GM23338 (cell line): ENCODE measurements at regions not wholly inside any gene's neighbourhood (a gene's known extent, or its start where the extent isn't known, plus 50 kb on each side); places are given as distances from the start of the nearest gene placed in this dataset.

ENCODE experiments used
- ATAC-seq: fragments of 200-7000 bp; cut with Tn5 transposase; 3 replicates; pipeline ENCODE4 v1.9.1; 2020
- DNase-seq: peaks from one replicate; pipeline ENCODE4 v3.0.0-alpha.2; 2015; ENCODE audit warnings: low spot score
- H2AFZ ChIP-seq: fragments of 200-600 bp; sonication (generic); 2 replicates; pipeline ENCODE4 v1.8.0; 2016; ENCODE audit warnings: antibody characterized with exemption, mild to moderate bottlenecking, moderate library complexity
- H3F3A ChIP-seq: fragments of 200-600 bp; sonication (generic); replicated peaks from 2 replicates; pipeline ENCODE4 v1.8.0; 2017; ENCODE audit warnings: antibody characterized with exemption, mixed run types, low read depth
- H3K27ac ChIP-seq: fragments of 200-600 bp; sonication (generic); 2 replicates; pipeline ENCODE4 v1.6.1; 2016; ENCODE audit warnings: low read depth
- H3K27me3 ChIP-seq: fragments of 200-600 bp; sonication (generic); 2 replicates; pipeline ENCODE4 v1.8.0; 2016; ENCODE audit warnings: mild to moderate bottlenecking, mixed run types, moderate library complexity; ENCODE audit not compliant: insufficient read depth
- H3K36me3 ChIP-seq: fragments of 200-600 bp; sonication (generic); 2 replicates; pipeline ENCODE4 v1.8.0; 2016; ENCODE audit warnings: mild to moderate bottlenecking; ENCODE audit not compliant: insufficient read depth
- H3K4me1 ChIP-seq: fragments of 200-600 bp; sonication (generic); 2 replicates; pipeline ENCODE4 v1.8.0; 2016; ENCODE audit warnings: mild to moderate bottlenecking, moderate library complexity; ENCODE audit not compliant: insufficient read depth
- H3K4me2 ChIP-seq: fragments of 200-600 bp; sonication (generic); 2 replicates; pipeline ENCODE4 v1.7.1; 2017; ENCODE audit warnings: mixed run types
- H3K4me3 ChIP-seq: fragments of 200-600 bp; sonication (generic); 2 replicates; pipeline ENCODE4 v1.6.1; 2016; ENCODE audit warnings: mixed run types
- H3K79me2 ChIP-seq: fragments of 200-600 bp; sonication (generic); replicated peaks from 2 replicates; pipeline ENCODE4 v1.8.0; 2017; ENCODE audit warnings: mild to moderate bottlenecking; ENCODE audit not compliant: insufficient read depth
- H3K9me2 ChIP-seq: fragments of 200-600 bp; sonication (generic); 2 replicates; pipeline ENCODE4 v1.8.0; 2017; ENCODE audit not compliant: insufficient read depth
- H4K20me1 ChIP-seq: fragments of 200-600 bp; sonication (generic); replicated peaks from 2 replicates; pipeline ENCODE4 v1.8.0; 2017; ENCODE audit warnings: mild to moderate bottlenecking; ENCODE audit not compliant: insufficient read depth
- H3K27ac Mint-ChIP-seq: 2 replicates; pipeline ENCODE4 v1.8.0; 2020; ENCODE audit warnings: inconsistent platforms, mild to moderate bottlenecking, moderate library complexity, mixed read lengths
- H3K27me3 Mint-ChIP-seq: 3 replicates; pipeline ENCODE4 v1.8.0; 2022; ENCODE audit warnings: low read depth, mild to moderate bottlenecking, moderate library complexity, mixed read lengths, inconsistent platforms; ENCODE audit not compliant: insufficient read depth, poor library complexity
- H3K36me3 Mint-ChIP-seq: 3 replicates; pipeline ENCODE4 v1.8.0; 2021; ENCODE audit warnings: low read depth, mild to moderate bottlenecking, inconsistent platforms, moderate library complexity, mixed read lengths
- H3K4me1 Mint-ChIP-seq: 3 replicates; pipeline ENCODE4 v1.8.0; 2020; ENCODE audit warnings: mild to moderate bottlenecking, inconsistent platforms, mixed read lengths
- H3K4me3 Mint-ChIP-seq: 3 replicates; pipeline ENCODE4 v1.8.0; 2021; ENCODE audit warnings: moderate library complexity, mild to moderate bottlenecking, inconsistent platforms, mixed read lengths
- H3K9me3 Mint-ChIP-seq: 3 replicates; pipeline ENCODE4 v1.8.0; 2020; ENCODE audit warnings: moderate library complexity, mild to moderate bottlenecking, inconsistent platforms, mixed read lengths
- CREB1 ChIP-seq: fragments of 250-450 bp; sonication (Bioruptor Pico); IDR thresholded peaks from 2 replicates; pipeline ENCODE4 v1.5.0; 2020; ENCODE audit warnings: low read depth, mild to moderate bottlenecking, moderate library complexity
- EZH2phosphoT487 ChIP-seq: fragments of 200-600 bp; sonication (generic); IDR thresholded peaks from one replicate; pipeline ENCODE4 v1.8.1; 2018; ENCODE audit warnings: antibody characterized with exemption; ENCODE audit not compliant: unreplicated experiment
- POLR2AphosphoS5 ChIP-seq: IDR thresholded peaks from 2 replicates; pipeline ENCODE4 v1.6.1; 2016; ENCODE audit warnings: antibody characterized with exemption, low read depth
- STAT1 ChIP-seq: IDR thresholded peaks from one replicate; pipeline ENCODE4 v1.6.1; 2016; ENCODE audit warnings: antibody characterized with exemption; ENCODE audit not compliant: unreplicated experiment
- ZNF114 ChIP-seq: fragments of 250-450 bp; sonication (Bioruptor Pico); IDR thresholded peaks from 2 replicates; pipeline ENCODE4 v1.5.0; 2020; ENCODE audit warnings: mild to moderate bottlenecking, moderate library complexity
- ZNF331 ChIP-seq: fragments of 250-450 bp; sonication (Bioruptor Pico); IDR thresholded peaks from 2 replicates; pipeline ENCODE4 v1.5.0; 2020; ENCODE audit warnings: low read depth, mild to moderate bottlenecking, moderate library complexity
- TF ChIP-seq, protein P1 (sequence below), 2 experiments: fragments of 200-600 bp in 1 of 2; sonication (generic) in 1 of 2; conservative IDR thresholded peaks; 2 replicates each; pipeline versions ENCODE4 v1.5.1 to v1.6.1; 2016 to 2017; ENCODE audit warnings: antibody characterized with exemption in 2 of 2, low read depth in 2 of 2, mild to moderate bottlenecking in 2 of 2, moderate library complexity in 1 of 2
- TF ChIP-seq, protein P2 (sequence below): fragments of 250-450 bp; sonication (Bioruptor Pico); IDR thresholded peaks from 2 replicates; pipeline ENCODE4 v1.5.0; 2020; ENCODE audit warnings: mild to moderate bottlenecking, moderate library complexity
- TF ChIP-seq, protein P3 (sequence below): IDR thresholded peaks from one replicate; pipeline ENCODE4 v1.6.1; 2018; ENCODE audit warnings: antibody characterized with exemption; ENCODE audit not compliant: unreplicated experiment

DNA sequence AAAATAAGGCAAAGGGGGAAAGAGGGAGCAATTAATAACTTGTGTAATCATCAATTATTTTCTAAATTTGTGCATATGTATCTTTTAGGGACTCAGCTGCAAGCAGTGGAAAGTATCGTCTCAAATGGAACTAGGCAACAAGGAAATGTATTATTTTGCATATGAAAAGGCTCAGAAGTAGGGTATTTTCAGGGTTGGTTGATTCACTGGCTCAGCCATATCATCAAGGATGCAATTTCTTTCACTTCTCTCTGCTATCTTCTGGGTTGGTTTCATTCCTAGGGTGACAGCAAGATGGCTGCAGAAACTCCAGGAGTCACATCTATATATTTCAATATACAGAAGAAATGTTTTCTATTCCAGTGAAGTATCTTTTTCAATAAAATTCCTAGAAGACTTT lies 509.8 kb downstream of the DMAC1 start (continued):
- TF ChIP-seq, protein P1, sequence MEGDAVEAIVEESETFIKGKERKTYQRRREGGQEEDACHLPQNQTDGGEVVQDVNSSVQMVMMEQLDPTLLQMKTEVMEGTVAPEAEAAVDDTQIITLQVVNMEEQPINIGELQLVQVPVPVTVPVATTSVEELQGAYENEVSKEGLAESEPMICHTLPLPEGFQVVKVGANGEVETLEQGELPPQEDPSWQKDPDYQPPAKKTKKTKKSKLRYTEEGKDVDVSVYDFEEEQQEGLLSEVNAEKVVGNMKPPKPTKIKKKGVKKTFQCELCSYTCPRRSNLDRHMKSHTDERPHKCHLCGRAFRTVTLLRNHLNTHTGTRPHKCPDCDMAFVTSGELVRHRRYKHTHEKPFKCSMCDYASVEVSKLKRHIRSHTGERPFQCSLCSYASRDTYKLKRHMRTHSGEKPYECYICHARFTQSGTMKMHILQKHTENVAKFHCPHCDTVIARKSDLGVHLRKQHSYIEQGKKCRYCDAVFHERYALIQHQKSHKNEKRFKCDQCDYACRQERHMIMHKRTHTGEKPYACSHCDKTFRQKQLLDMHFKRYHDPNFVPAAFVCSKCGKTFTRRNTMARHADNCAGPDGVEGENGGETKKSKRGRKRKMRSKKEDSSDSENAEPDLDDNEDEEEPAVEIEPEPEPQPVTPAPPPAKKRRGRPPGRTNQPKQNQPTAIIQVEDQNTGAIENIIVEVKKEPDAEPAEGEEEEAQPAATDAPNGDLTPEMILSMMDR (conservative IDR thresholded peaks at IDR 0.05; ENCODE audit: low read depth in 2 of 2), result no peak

DNA sequence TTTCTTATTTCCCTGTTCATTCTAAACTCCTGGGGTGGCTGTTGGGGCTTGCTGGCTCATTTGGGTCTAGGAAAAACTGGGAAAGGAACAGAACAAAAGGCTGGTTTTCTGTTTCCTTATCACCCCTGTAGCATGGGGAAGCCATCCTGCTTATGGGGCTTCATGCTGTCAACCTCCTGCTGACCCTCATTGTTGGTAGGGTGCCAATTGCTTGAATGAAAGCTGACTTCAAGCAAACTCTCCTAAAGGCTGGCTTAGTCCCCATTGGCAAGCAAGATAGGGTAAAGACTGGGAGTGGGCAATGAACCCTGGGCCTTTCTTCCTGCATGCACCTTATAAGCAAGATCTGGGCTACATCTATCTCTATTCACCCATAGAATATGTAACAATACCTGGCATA lies 511.6 kb downstream of the DMAC1 start:
- peaks cover 12% of the 10 kb centered on the region for H3K9me2 ChIP-seq
- no peak overlapping the region for H2AFZ ChIP-seq
- Mint-ChIP-seq H3K4me3 (no peak overlapping the region), H3K27ac (no peak overlapping the region), H3K36me3 (0 out of 3 replicates have a peak, but pooled peaks cover 2% of the 10 kb centered on the region), H3K9me3 (0 out of 3 replicates have a peak, but pooled peaks cover 4% of the 10 kb centered on the region), H3K4me1 (peaks cover 44% of the 10 kb centered on the region), H3K27me3 (peaks cover 1% of the 10 kb centered on the region)
- no peaks in the 10 kb centered on the region for H3K79me2 ChIP-seq
- no peak overlapping the region for H3K27ac ChIP-seq
- H3K27me3 ChIP-seq, result no peaks in the 10 kb centered on the region
- no peak for TF ChIP-seq ZNF114 (CRISPR knock-in tag)
- no peaks in the 10 kb centered on the region for H3F3A ChIP-seq
- no peaks in the 10 kb centered on the region for H3K36me3 ChIP-seq
- peaks cover 18% of the 10 kb centered on the region; the same call in 1 of the 2 replicates for H3K4me1 ChIP-seq
- no peak overlapping the region for H3K4me2 ChIP-seq
- H3K4me3 ChIP-seq, result no peak overlapping the region
- DNase-seq (no peak), ATAC-seq (no peak)
- no peaks in the 10 kb centered on the region for H4K20me1 ChIP-seq

DNA sequence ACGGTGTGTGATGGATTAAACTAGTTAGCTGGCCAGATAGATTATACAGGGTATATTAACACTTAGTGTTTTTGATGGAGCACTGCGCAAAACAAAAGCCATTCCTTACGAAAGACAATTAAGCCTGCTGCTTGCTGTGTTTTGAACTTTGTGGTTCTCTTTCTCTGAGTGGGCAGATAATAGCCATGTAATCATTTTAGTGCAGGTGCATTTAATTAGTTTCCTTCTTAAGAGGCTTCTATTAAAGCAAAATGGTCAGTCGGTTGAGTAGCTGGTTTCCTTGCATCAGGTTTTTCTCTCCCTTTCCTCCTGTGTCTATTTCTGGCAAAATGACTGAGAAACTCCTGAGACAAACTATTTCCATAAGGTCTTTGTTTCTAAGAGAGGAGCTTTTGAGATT lies 512.5 kb downstream of the DMAC1 start:
- Mint-ChIP-seq H3K27ac (no peak overlapping the region), H3K9me3 (0 out of 3 replicates have a peak, but pooled peaks cover 4% of the 10 kb centered on the region), H3K4me3 (no peak overlapping the region), H3K27me3 (peaks cover 1% of the 10 kb centered on the region), H3K4me1 (peaks cover 44% of the 10 kb centered on the region), H3K36me3 (0 out of 3 replicates have a peak, but pooled peaks cover 2% of the 10 kb centered on the region)
- peaks cover 17% of the 10 kb centered on the region for H3K9me2 ChIP-seq
- DNase-seq (no peak), ATAC-seq (no peak)
- no peak overlapping the region for H3K27ac ChIP-seq
- H4K20me1 ChIP-seq, result no peaks in the 10 kb centered on the region
- no peak overlapping the region for H3K4me2 ChIP-seq
- no peaks in the 10 kb centered on the region for H3F3A ChIP-seq
- no peak overlapping the region for H3K4me3 ChIP-seq
- H3K36me3 ChIP-seq, result no peaks in the 10 kb centered on the region
- no peaks in the 10 kb centered on the region for H3K27me3 ChIP-seq
- H2AFZ ChIP-seq, result no peak overlapping the region
- H3K4me1 ChIP-seq, result peaks cover 18% of the 10 kb centered on the region; the same call in 1 of the 2 replicates
- H3K79me2 ChIP-seq, result no peaks in the 10 kb centered on the region
- TF ChIP-seq, protein P2, sequence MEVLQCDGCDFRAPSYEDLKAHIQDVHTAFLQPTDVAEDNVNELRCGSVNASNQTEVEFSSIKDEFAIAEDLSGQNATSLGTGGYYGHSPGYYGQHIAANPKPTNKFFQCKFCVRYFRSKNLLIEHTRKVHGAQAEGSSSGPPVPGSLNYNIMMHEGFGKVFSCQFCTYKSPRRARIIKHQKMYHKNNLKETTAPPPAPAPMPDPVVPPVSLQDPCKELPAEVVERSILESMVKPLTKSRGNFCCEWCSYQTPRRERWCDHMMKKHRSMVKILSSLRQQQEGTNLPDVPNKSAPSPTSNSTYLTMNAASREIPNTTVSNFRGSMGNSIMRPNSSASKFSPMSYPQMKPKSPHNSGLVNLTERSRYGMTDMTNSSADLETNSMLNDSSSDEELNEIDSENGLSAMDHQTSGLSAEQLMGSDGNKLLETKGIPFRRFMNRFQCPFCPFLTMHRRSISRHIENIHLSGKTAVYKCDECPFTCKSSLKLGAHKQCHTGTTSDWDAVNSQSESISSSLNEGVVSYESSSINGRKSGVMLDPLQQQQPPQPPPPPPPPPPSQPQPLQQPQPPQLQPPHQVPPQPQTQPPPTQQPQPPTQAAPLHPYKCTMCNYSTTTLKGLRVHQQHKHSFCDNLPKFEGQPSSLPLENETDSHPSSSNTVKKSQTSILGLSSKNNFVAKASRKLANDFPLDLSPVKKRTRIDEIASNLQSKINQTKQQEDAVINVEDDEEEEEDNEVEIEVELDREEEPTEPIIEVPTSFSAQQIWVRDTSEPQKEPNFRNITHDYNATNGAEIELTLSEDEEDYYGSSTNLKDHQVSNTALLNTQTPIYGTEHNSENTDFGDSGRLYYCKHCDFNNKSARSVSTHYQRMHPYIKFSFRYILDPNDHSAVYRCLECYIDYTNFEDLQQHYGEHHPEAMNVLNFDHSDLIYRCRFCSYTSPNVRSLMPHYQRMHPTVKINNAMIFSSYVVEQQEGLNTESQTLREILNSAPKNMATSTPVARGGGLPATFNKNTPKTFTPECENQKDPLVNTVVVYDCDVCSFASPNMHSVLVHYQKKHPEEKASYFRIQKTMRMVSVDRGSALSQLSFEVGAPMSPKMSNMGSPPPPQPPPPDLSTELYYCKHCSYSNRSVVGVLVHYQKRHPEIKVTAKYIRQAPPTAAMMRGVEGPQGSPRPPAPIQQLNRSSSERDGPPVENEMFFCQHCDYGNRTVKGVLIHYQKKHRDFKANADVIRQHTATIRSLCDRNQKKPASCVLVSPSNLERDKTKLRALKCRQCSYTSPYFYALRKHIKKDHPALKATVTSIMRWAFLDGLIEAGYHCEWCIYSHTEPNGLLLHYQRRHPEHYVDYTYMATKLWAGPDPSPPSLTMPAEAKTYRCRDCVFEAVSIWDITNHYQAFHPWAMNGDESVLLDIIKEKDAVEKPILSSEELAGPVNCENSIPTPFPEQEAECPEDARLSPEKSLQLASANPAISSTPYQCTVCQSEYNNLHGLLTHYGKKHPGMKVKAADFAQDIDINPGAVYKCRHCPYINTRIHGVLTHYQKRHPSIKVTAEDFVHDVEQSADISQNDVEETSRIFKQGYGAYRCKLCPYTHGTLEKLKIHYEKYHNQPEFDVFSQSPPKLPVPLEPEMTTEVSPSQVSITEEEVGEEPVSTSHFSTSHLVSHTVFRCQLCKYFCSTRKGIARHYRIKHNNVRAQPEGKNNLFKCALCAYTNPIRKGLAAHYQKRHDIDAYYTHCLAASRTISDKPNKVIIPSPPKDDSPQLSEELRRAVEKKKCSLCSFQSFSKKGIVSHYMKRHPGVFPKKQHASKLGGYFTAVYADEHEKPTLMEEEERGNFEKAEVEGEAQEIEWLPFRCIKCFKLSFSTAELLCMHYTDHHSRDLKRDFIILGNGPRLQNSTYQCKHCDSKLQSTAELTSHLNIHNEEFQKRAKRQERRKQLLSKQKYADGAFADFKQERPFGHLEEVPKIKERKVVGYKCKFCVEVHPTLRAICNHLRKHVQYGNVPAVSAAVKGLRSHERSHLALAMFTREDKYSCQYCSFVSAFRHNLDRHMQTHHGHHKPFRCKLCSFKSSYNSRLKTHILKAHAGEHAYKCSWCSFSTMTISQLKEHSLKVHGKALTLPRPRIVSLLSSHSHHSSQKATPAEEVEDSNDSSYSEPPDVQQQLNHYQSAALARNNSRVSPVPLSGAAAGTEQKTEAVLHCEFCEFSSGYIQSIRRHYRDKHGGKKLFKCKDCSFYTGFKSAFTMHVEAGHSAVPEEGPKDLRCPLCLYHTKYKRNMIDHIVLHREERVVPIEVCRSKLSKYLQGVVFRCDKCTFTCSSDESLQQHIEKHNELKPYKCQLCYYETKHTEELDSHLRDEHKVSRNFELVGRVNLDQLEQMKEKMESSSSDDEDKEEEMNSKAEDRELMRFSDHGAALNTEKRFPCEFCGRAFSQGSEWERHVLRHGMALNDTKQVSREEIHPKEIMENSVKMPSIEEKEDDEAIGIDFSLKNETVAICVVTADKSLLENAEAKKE, result no peak
- TF ChIP-seq STAT1 (no peak), POLR2AphosphoS5 (no peak), ZNF331 (CRISPR knock-in tag) (no peak), CREB1 (CRISPR knock-in tag) (no peak), EZH2phosphoT487 (no peak), ZNF114 (CRISPR knock-in tag) (no peak)
- TF ChIP-seq, protein P3, sequence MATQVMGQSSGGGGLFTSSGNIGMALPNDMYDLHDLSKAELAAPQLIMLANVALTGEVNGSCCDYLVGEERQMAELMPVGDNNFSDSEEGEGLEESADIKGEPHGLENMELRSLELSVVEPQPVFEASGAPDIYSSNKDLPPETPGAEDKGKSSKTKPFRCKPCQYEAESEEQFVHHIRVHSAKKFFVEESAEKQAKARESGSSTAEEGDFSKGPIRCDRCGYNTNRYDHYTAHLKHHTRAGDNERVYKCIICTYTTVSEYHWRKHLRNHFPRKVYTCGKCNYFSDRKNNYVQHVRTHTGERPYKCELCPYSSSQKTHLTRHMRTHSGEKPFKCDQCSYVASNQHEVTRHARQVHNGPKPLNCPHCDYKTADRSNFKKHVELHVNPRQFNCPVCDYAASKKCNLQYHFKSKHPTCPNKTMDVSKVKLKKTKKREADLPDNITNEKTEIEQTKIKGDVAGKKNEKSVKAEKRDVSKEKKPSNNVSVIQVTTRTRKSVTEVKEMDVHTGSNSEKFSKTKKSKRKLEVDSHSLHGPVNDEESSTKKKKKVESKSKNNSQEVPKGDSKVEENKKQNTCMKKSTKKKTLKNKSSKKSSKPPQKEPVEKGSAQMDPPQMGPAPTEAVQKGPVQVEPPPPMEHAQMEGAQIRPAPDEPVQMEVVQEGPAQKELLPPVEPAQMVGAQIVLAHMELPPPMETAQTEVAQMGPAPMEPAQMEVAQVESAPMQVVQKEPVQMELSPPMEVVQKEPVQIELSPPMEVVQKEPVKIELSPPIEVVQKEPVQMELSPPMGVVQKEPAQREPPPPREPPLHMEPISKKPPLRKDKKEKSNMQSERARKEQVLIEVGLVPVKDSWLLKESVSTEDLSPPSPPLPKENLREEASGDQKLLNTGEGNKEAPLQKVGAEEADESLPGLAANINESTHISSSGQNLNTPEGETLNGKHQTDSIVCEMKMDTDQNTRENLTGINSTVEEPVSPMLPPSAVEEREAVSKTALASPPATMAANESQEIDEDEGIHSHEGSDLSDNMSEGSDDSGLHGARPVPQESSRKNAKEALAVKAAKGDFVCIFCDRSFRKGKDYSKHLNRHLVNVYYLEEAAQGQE, result no peak
